Vagina (tissue), 2 donors: ENCODE measurements at regions not wholly inside any gene's neighbourhood (a gene's known extent, or its start where the extent isn't known, plus 50 kb on each side); places are given as distances from the start of the nearest gene placed in this dataset.

Source experiments
- DNase-seq, 2 donors: peaks; one replicate each; pipeline ENCODE4 v3.0.0-alpha.2; 2017; ENCODE audit errors: extremely low spot score in 2 of 2
- H3K27ac ChIP-seq: fragments of 200-600 bp; sonication (generic); one replicate; pipeline ENCODE4 v1.5.1; 2019
- H3K27me3 ChIP-seq: fragments of 200-600 bp; sonication (generic); one replicate; pipeline ENCODE4 v1.5.1; 2019
- H3K36me3 ChIP-seq, 2 donors: fragments of 200-600 bp; sonication (generic); one replicate each; pipeline ENCODE4 v1.5.1; 2017 to 2019
- H3K4me1 ChIP-seq: fragments of 200-600 bp; sonication (generic); one replicate; pipeline ENCODE4 v1.5.1; 2019
- H3K4me3 ChIP-seq, 2 donors: fragments of 200-600 bp; sonication (generic); 1 replicate in 1 of 2; 2 replicates in 1 of 2; pipeline ENCODE4 v1.5.1; 2016 to 2019
- H3K9me3 ChIP-seq: fragments of 200-600 bp; sonication (generic); one replicate; pipeline ENCODE4 v1.5.1; 2019
- CTCF ChIP-seq, 3 experiments: fragments of 450-650 bp in 2 of 3; fragments of 200-600 bp in 1 of 3; sonication (generic) in 1 of 3; IDR thresholded peaks; one replicate each; pipeline ENCODE4 v1.5.1; 2017 to 2019; ENCODE audit warnings: antibody characterized with exemption in 3 of 3, mild to moderate bottlenecking in 2 of 3, moderate library complexity in 2 of 3
- POLR2A ChIP-seq, 2 donors: fragments of 450-650 bp; IDR thresholded peaks; one replicate each; pipeline ENCODE4 v1.6.1; 2017; ENCODE audit warnings: antibody characterized with exemption in 2 of 2, mild to moderate bottlenecking in 2 of 2, moderate library complexity in 2 of 2
- POLR2AphosphoS5 ChIP-seq, 2 donors: sonication (generic); formaldehyde crosslinking; IDR thresholded peaks; one replicate each; pipeline ENCODE4 v1.9.0; 2017; ENCODE audit warnings: antibody characterized with exemption in 2 of 2, mild to moderate bottlenecking in 2 of 2, low read depth in 1 of 2; ENCODE audit not compliant: insufficient read depth in 1 of 2
- intact Hi-C: fragments of 100-400 bp; cut with DNase I; formaldehyde crosslinking; loops from one replicate; pipeline ENCODE4 v1.15.1; 2023

- Histone ChIP-seq H3K27me3 (no peaks in the 10 kb centered on the region), H3K36me3 (no peaks in the 10 kb centered on the region), H3K4me1 (no peaks in the 10 kb centered on the region), H3K4me3 (no peak overlapping the region), H3K27ac (no peak overlapping the region), H3K9me3 (no peaks in the 10 kb centered on the region)
- intact Hi-C loops: no loop called here
- TF ChIP-seq POLR2AphosphoS5 (IDR thresholded peaks at IDR 0.05; ENCODE audit: insufficient read depth in 1 of 2, low read depth in 1 of 2) (no peak), POLR2A (IDR thresholded peaks at IDR 0.05) (no peak)
- no peak for DNase-seq
Observed at GRCh38 chr9:134985451-134985850, 67.7 kb upstream of the FCN1 start.

DNA sequence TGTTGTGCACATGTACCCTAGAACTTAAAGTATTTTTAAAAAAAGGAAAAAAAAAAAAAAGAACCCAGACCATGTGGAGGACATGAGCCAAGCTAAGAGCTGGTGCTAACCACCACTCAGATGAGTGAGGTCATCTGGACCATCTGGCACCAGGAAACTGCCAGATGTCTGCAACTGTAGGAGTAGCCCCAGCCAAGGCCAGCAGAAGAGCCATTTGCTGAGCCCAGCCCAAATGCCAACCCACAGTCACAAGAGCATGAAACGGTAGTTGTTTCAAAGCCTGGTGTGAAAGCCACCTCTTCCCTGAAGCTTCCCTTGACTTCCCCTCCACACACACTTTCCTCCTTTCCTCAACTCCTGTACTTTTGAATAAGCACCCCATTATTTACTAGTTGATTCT is 69.2 kb upstream of the FCN1 start:
- Histone ChIP-seq H3K4me1 (no peaks in the 10 kb centered on the region), H3K4me3 (no peak overlapping the region), H3K9me3 (no peaks in the 10 kb centered on the region), H3K27me3 (no peaks in the 10 kb centered on the region), H3K27ac (no peak overlapping the region), H3K36me3 (no peaks in the 10 kb centered on the region)
- DNase-seq: no peak
- TF ChIP-seq POLR2A (IDR thresholded peaks at IDR 0.05) (no peak), POLR2AphosphoS5 (IDR thresholded peaks at IDR 0.05; ENCODE audit: insufficient read depth in 1 of 2, low read depth in 1 of 2) (no peak), CTCF (IDR thresholded peaks at IDR 0.05) (no peak)
- intact Hi-C loops: no loop called here

DNA sequence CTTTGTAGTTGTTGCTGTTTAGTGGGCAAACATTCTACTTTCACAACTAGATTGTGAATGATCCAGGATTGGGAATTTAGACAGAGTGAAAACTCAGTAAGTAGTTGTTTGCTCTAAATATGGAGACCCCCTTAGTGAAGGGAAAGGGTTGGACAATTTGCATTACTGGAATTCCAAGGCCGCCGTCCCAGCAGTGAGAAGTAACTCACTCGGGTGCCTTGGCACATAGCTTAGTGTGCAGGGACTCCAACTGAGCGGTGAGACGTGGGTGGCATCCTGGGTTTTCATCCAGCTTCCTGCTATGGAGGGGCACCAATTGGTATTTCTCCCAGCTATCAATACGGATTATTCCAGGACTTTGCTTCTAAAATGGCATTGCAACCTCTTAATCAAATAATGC is 69.7 kb upstream of the FCN1 start:
- no peak overlapping the region for H3K4me3 ChIP-seq
- no peaks in the 10 kb centered on the region for H3K27me3 ChIP-seq
- no peaks in the 10 kb centered on the region for H3K36me3 ChIP-seq
- H3K27ac ChIP-seq: no peak overlapping the region
- TF ChIP-seq POLR2AphosphoS5 (IDR thresholded peaks at IDR 0.05; ENCODE audit: insufficient read depth in 1 of 2, low read depth in 1 of 2) (no peak), POLR2A (IDR thresholded peaks at IDR 0.05) (no peak), CTCF (IDR thresholded peaks at IDR 0.05) (no peak)
- no peak for DNase-seq
- H3K4me1 ChIP-seq: no peaks in the 10 kb centered on the region
- intact Hi-C loops: no loop called here
- no peaks in the 10 kb centered on the region for H3K9me3 ChIP-seq

- no peaks in the 10 kb centered on the region for H3K4me1 ChIP-seq
- H3K27me3 ChIP-seq: no peaks in the 10 kb centered on the region
- TF ChIP-seq POLR2A (IDR thresholded peaks at IDR 0.05) (no peak), CTCF (IDR thresholded peaks at IDR 0.05) (no peak), POLR2AphosphoS5 (IDR thresholded peaks at IDR 0.05; ENCODE audit: insufficient read depth in 1 of 2, low read depth in 1 of 2) (no peak)
- H3K27ac ChIP-seq: no peak overlapping the region
- H3K9me3 ChIP-seq: no peaks in the 10 kb centered on the region
- H3K4me3 ChIP-seq: no peak overlapping the region
- intact Hi-C loops: no loop called here
- DNase-seq: no peak
- H3K36me3 ChIP-seq: no peaks in the 10 kb centered on the region
Observed at GRCh38 chr9:134987906-134988700, 70.4 kb upstream of the FCN1 start.

DNA sequence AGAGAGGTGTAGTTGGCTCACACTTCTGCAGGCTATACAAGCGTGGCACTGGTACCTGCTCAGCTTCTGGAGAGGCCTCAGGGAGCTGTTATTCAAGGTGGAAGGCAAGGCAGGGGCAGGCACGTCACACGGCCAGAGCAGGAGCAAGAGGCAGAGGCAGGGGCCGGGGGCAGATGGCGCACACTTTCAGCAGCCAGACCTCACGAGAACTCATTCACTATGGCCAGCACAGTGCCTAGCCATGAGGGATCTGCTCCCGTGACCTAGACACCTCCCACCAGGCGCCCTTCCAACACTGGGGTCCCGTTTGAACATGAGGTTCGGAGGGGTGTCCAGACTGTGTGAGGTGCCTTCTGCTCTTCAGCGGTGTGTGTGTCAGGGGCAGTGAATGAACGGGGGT is 71.0 kb upstream of the FCN1 start:
- DNase-seq: no peak
- H3K9me3 ChIP-seq: no peaks in the 10 kb centered on the region
- no peaks in the 10 kb centered on the region for H3K36me3 ChIP-seq
- intact Hi-C loops: no loop called here
- TF ChIP-seq CTCF (IDR thresholded peaks at IDR 0.05) (no peak), POLR2AphosphoS5 (IDR thresholded peaks at IDR 0.05; ENCODE audit: insufficient read depth in 1 of 2, low read depth in 1 of 2) (no peak), POLR2A (IDR thresholded peaks at IDR 0.05) (no peak)
- no peaks in the 10 kb centered on the region for H3K27me3 ChIP-seq
- no peak overlapping the region for H3K4me3 ChIP-seq
- H3K27ac ChIP-seq: no peak overlapping the region
- no peaks in the 10 kb centered on the region for H3K4me1 ChIP-seq
